CD14-positive monocyte (primary cell): ENCODE measurements at regions not wholly inside any gene's neighbourhood (a gene's known extent, or its start where the extent isn't known, plus 50 kb on each side); places are given as distances from the start of the nearest gene placed in this dataset.

ENCODE experiments used
- DNase-seq, 3 donors: peaks; one replicate each; pipeline ENCODE4 v3.0.0-alpha.2; 2011 to 2022
- H2AFZ ChIP-seq: 2 replicates; pipeline ENCODE4 v1.6.0; 2012; ENCODE audit warnings: mild to moderate bottlenecking, low read depth, low read length, inconsistent platforms; ENCODE audit not compliant: insufficient read depth, poor library complexity, severe bottlenecking
- H3K27ac ChIP-seq, 2 donors: 1 replicate in 1 of 2; 2 replicates in 1 of 2; pipeline ENCODE4 v1.5.1; 2012 to 2013; ENCODE audit warnings: low read length in 2 of 2, control low read depth in 1 of 2, inconsistent platforms in 1 of 2, low read depth in 1 of 2, mild to moderate bottlenecking in 1 of 2
- H3K27me3 ChIP-seq, 2 donors: one replicate each; pipeline versions ENCODE4 v1.6.0 to v1.6.1; 2011 to 2013; ENCODE audit warnings: low read length in 2 of 2; ENCODE audit not compliant: control insufficient read depth in 2 of 2, insufficient read depth in 2 of 2
- H3K36me3 ChIP-seq, 2 donors: replicated peaks in 1 of 2; 1 replicate in 1 of 2; 2 replicates in 1 of 2; pipeline versions ENCODE4 v1.5.1 to v1.6.1; 2012 to 2013; ENCODE audit warnings: low read length in 2 of 2, control low read depth in 1 of 2, inconsistent platforms in 1 of 2, mild to moderate bottlenecking in 1 of 2; ENCODE audit not compliant: insufficient read depth in 2 of 2, control insufficient read depth in 1 of 2
- H3K4me1 ChIP-seq, 2 donors: 1 replicate in 1 of 2; 2 replicates in 1 of 2; pipeline versions ENCODE4 v1.5.1 to v1.6.1; 2012 to 2013; ENCODE audit warnings: low read length in 2 of 2, control low read depth in 1 of 2, inconsistent platforms in 1 of 2, mild to moderate bottlenecking in 1 of 2, moderate library complexity in 1 of 2; ENCODE audit not compliant: insufficient read depth in 2 of 2, control insufficient read depth in 1 of 2
- H3K4me2 ChIP-seq: replicated peaks from 2 replicates; pipeline ENCODE3; 2012; ENCODE audit warnings: low read length, moderate library complexity, mild to moderate bottlenecking; ENCODE audit not compliant: poor library complexity, severe bottlenecking; ENCODE audit errors: extremely low read depth
- H3K4me3 ChIP-seq, 3 experiments: fragments of 200-600 bp in 1 of 3; sonication (generic) in 1 of 3; replicated peaks in 1 of 3; 1 replicate in 2 of 3; 2 replicates in 1 of 3; pipeline ENCODE4 v1.5.1; 2011 to 2013; ENCODE audit warnings: low read length in 3 of 3, mild to moderate bottlenecking in 3 of 3, control low read depth in 2 of 3, low read depth in 2 of 3, inconsistent platforms in 1 of 3, moderate library complexity in 1 of 3
- H3K79me2 ChIP-seq: 2 replicates; pipeline ENCODE4 v1.6.0; 2012; ENCODE audit warnings: mild to moderate bottlenecking, control low read depth, inconsistent platforms, low read length, moderate library complexity; ENCODE audit not compliant: insufficient read depth
- H3K9ac ChIP-seq: 2 replicates; pipeline ENCODE4 v1.6.0; 2017; ENCODE audit warnings: low read length, mild to moderate bottlenecking; ENCODE audit not compliant: insufficient read depth, poor library complexity, severe bottlenecking
- H3K9me3 ChIP-seq, 2 donors: replicated peaks in 1 of 2; 1 replicate in 1 of 2; 2 replicates in 1 of 2; pipeline versions ENCODE4 v1.5.1 to v1.6.1; 2012 to 2013; ENCODE audit warnings: low read length in 2 of 2, control low read depth in 1 of 2; ENCODE audit not compliant: control insufficient read depth in 1 of 2, insufficient read depth in 1 of 2
- H4K20me1 ChIP-seq: 2 replicates; pipeline ENCODE4 v1.6.0; 2012; ENCODE audit warnings: mild to moderate bottlenecking, low read length, control low read depth, moderate library complexity; ENCODE audit not compliant: insufficient read depth
- H3K27ac Mint-ChIP-seq, 7 donors: one replicate each; pipeline ENCODE4 v1.8.0; 2020; ENCODE audit warnings: mild to moderate bottlenecking in 7 of 7, mixed read lengths in 7 of 7, moderate library complexity in 6 of 7, inconsistent platforms in 2 of 7
- H3K27me3 Mint-ChIP-seq, 3 donors: one replicate each; pipeline ENCODE4 v1.8.0; 2021 to 2022; ENCODE audit warnings: low read depth in 3 of 3, mild to moderate bottlenecking in 3 of 3, mixed read lengths in 3 of 3, moderate library complexity in 3 of 3, inconsistent platforms in 1 of 3
- H3K36me3 Mint-ChIP-seq, 2 donors: one replicate each; pipeline ENCODE4 v1.8.0; 2020; ENCODE audit warnings: mixed read lengths in 2 of 2, inconsistent platforms in 1 of 2, mild to moderate bottlenecking in 1 of 2
- H3K4me1 Mint-ChIP-seq: one replicate; pipeline ENCODE4 v1.8.0; 2020; ENCODE audit warnings: mild to moderate bottlenecking, mixed read lengths
- H3K4me3 Mint-ChIP-seq, 2 donors: one replicate each; pipeline ENCODE4 v1.8.0; 2020; ENCODE audit warnings: mild to moderate bottlenecking in 2 of 2, mixed read lengths in 2 of 2, moderate library complexity in 1 of 2
- H3K9me3 Mint-ChIP-seq, 7 donors: one replicate each; pipeline ENCODE4 v1.8.0; 2020 to 2022; ENCODE audit warnings: mixed read lengths in 7 of 7, mild to moderate bottlenecking in 6 of 7, moderate library complexity in 6 of 7, inconsistent platforms in 2 of 7
- CTCF ChIP-seq: fragments of 200-600 bp; IDR thresholded peaks from one replicate; pipeline ENCODE4 v1.8.0; 2022; ENCODE audit warnings: antibody characterized with exemption, mild to moderate bottlenecking
- WGBS: methylation state at CpG from one replicate; pipeline ENCODE4 v1.1.5; 2013; ENCODE audit warnings: missing lambda C conversion rate; ENCODE audit not compliant: insufficient coverage; 5-methylcytosine and 5-hydroxymethylcytosine counted together
- intact Hi-C, 2 donors: fragments of 100-400 bp; cut with micrococcal nuclease; formaldehyde crosslinking; loops; one replicate each; pipeline versions ENCODE4 v1.15.0 to v1.15.1; 2023

GRCh38 chr6:67976486-67976885 is 658.6 kb upstream of the ADGRB3 start:
- Histone ChIP-seq H3K4me2 (no peak overlapping the region), H3K36me3 (no peaks in the 10 kb centered on the region), H3K79me2 (no peaks in the 10 kb centered on the region), H3K9ac (no peak overlapping the region), H3K27ac (no peak overlapping the region), H3K27me3 (no peaks in the 10 kb centered on the region), H3K4me1 (no peaks in the 10 kb centered on the region), H4K20me1 (no peaks in the 10 kb centered on the region), H3K4me3 (no peak overlapping the region), H3K9me3 (peaks cover 0 to 5% of the 10 kb centered on the region in 2 donors), H2AFZ (no peak overlapping the region)
- no peak for TF ChIP-seq CTCF
- intact Hi-C loops: no loop called here
- no peak overlapping the region for H3K4me3 Mint-ChIP-seq
- H3K4me1 Mint-ChIP-seq: no peaks in the 10 kb centered on the region
- DNase-seq: no peak
- H3K27me3 Mint-ChIP-seq: no peaks in the 10 kb centered on the region
- H3K9me3 Mint-ChIP-seq: peaks cover 0 to 7% (median 4%) of the 10 kb centered on the region in 7 donors
- no peaks in the 10 kb centered on the region for H3K36me3 Mint-ChIP-seq
- WGBS: no CpG with 5 or more reads among the region's 2 CpGs
- H3K27ac Mint-ChIP-seq: no peak overlapping the region

DNA sequence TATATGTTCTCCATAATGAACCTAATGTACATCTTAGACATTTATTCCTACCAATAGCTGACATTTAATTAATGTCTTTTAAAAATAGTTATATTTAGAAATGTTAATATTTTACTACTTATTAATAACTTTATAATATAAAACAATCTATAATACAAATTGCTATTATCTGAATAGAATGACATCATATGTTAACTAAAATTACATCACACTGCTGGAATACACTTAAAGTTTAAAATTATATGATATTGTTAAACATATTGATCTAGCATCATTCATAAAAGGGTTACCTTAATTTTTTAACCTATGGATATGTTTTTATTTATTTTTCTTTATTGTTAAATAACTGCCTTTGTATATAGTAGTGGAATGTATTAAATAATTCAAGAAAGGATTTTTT is 660.2 kb upstream of the ADGRB3 start:
- no peak for DNase-seq
- no peak overlapping the region for H3K9ac ChIP-seq
- no peak overlapping the region for H3K4me2 ChIP-seq
- H3K27ac ChIP-seq: no peak overlapping the region
- H2AFZ ChIP-seq: no peak overlapping the region
- H3K4me1 ChIP-seq: no peaks in the 10 kb centered on the region
- no peaks in the 10 kb centered on the region for H3K27me3 ChIP-seq
- Mint-ChIP-seq H3K4me3 (no peak overlapping the region), H3K9me3 (peaks cover 0 to 3% (median 2%) of the 10 kb centered on the region in 7 donors), H3K27ac (no peak overlapping the region), H3K4me1 (no peaks in the 10 kb centered on the region), H3K27me3 (no peaks in the 10 kb centered on the region), H3K36me3 (no peaks in the 10 kb centered on the region)
- no peaks in the 10 kb centered on the region for H4K20me1 ChIP-seq
- TF ChIP-seq CTCF: no peak
- H3K79me2 ChIP-seq: no peaks in the 10 kb centered on the region
- intact Hi-C loops: no loop called here
- H3K4me3 ChIP-seq: no peak overlapping the region
- H3K9me3 ChIP-seq: peaks cover 0 to 5% of the 10 kb centered on the region in 2 donors
- H3K36me3 ChIP-seq: no peaks in the 10 kb centered on the region
